CD4-positive, alpha-beta memory T cell (primary cell): ENCODE measurements at regions not wholly inside any gene's neighbourhood (a gene's known extent, or its start where the extent isn't known, plus 50 kb on each side); places are given as distances from the start of the nearest gene placed in this dataset.

Source experiments
- CTCF ChIA-PET: fragments of 350-600 bp; sonication (Branson Sonifier 250); formaldehyde crosslinking; loops from one replicate; lab custom pipeline; 2021; ENCODE audit warnings: inconsistent platforms; ENCODE audit not compliant: partially characterized antibody; lab: Charles Lee
- POLR2A ChIA-PET: fragments of 350-600 bp; sonication (Branson Sonifier 250); formaldehyde crosslinking; loops from one replicate; lab custom pipeline; 2021; ENCODE audit not compliant: partially characterized antibody; lab: Charles Lee
- DNase-seq, 5 donors: peaks; one replicate each; pipeline versions ENCODE4 v3.0.0 to v3.0.0-alpha.2; 2020 to 2022; ENCODE audit warnings: mixed read lengths in 1 of 5
- H3K27ac ChIP-seq: one replicate; pipeline ENCODE4 v1.7.0; 2013; ENCODE audit warnings: low read depth, low read length
- H3K27me3 ChIP-seq: 2 replicates; pipeline ENCODE4 v1.7.0; 2013; ENCODE audit warnings: mild to moderate bottlenecking, low read length, moderate library complexity; ENCODE audit not compliant: insufficient read depth
- H3K36me3 ChIP-seq: 2 replicates; pipeline ENCODE4 v1.7.0; 2013; ENCODE audit warnings: mild to moderate bottlenecking, low read length, moderate library complexity; ENCODE audit not compliant: insufficient read depth
- H3K4me1 ChIP-seq: 2 replicates; pipeline ENCODE4 v1.7.0; 2013; ENCODE audit warnings: mild to moderate bottlenecking, low read length, moderate library complexity; ENCODE audit not compliant: insufficient read depth
- H3K4me3 ChIP-seq, 2 donors: one replicate each; pipeline ENCODE4 v1.7.0; 2013; ENCODE audit warnings: low read length in 2 of 2, mild to moderate bottlenecking in 1 of 2
- H3K9me3 ChIP-seq, 2 donors: one replicate each; pipeline ENCODE4 v1.7.0; 2013; ENCODE audit warnings: low read length in 2 of 2, control low read depth in 1 of 2; ENCODE audit not compliant: control insufficient read depth in 1 of 2
- H3K27ac Mint-ChIP-seq, 7 donors: one replicate each; pipeline ENCODE4 v1.8.0; 2020 to 2021; ENCODE audit warnings: mixed read lengths in 7 of 7, mild to moderate bottlenecking in 6 of 7, inconsistent platforms in 3 of 7, moderate library complexity in 3 of 7
- H3K27me3 Mint-ChIP-seq, 2 donors: one replicate each; pipeline ENCODE4 v1.8.0; 2020 to 2021; ENCODE audit warnings: mixed read lengths in 2 of 2
- H3K36me3 Mint-ChIP-seq, 2 donors: one replicate each; pipeline ENCODE4 v1.8.0; 2020 to 2021; ENCODE audit warnings: mixed read lengths in 2 of 2, inconsistent platforms in 1 of 2, mild to moderate bottlenecking in 1 of 2
- H3K4me1 Mint-ChIP-seq, 4 donors: one replicate each; pipeline ENCODE4 v1.8.0; 2020 to 2021; ENCODE audit warnings: mixed read lengths in 4 of 4, mild to moderate bottlenecking in 1 of 4
- H3K4me3 Mint-ChIP-seq, 8 donors: one replicate each; pipeline ENCODE4 v1.8.0; 2020 to 2021; ENCODE audit warnings: mixed read lengths in 8 of 8, mild to moderate bottlenecking in 7 of 8, moderate library complexity in 6 of 8, inconsistent platforms in 3 of 8
- H3K9me3 Mint-ChIP-seq, 8 donors: one replicate each; pipeline ENCODE4 v1.8.0; 2020 to 2021; ENCODE audit warnings: mixed read lengths in 8 of 8, mild to moderate bottlenecking in 5 of 8, inconsistent platforms in 3 of 8, moderate library complexity in 1 of 8
- intact Hi-C: fragments of 100-400 bp; cut with micrococcal nuclease; formaldehyde crosslinking; loops from one replicate; pipeline ENCODE4 v1.15.1; 2023

DNA sequence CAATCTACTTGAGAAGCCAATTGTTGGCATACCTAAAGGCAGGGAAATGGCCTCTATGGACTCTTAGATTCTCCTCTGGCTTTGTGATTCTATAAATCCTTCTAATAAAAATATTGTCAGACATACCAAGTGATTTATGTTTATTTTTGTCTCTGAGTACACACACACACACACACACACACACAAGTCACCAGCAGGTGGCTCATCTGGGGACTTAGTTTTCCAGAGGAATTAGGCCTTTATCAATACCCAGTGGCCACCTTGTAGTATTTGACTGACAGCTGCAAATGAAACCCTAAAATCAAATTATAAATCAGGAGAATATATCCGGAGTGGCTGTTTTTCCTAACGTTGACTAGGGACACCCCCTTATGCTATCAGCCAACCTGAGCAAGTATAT lies 258.5 kb downstream of the BRINP2 start:
- Histone ChIP-seq H3K27me3 (no peaks in the 10 kb centered on the region), H3K4me3 (no peak overlapping the region), H3K36me3 (no peaks in the 10 kb centered on the region), H3K4me1 (no peaks in the 10 kb centered on the region), H3K9me3 (no peaks in the 10 kb centered on the region), H3K27ac (no peak overlapping the region)
- H3K9me3 Mint-ChIP-seq: peaks cover 0 to 5% (median 2%) of the 10 kb centered on the region in 8 donors
- ChIA-PET POLR2A (no interaction called here), CTCF (no interaction called here)
- no peak overlapping the region for H3K27ac Mint-ChIP-seq
- H3K4me1 Mint-ChIP-seq: no peaks in the 10 kb centered on the region
- DNase-seq: no peak
- intact Hi-C loops: no loop called here
- no peak overlapping the region for H3K4me3 Mint-ChIP-seq
- no peaks in the 10 kb centered on the region for H3K27me3 Mint-ChIP-seq
- no peaks in the 10 kb centered on the region for H3K36me3 Mint-ChIP-seq

DNA sequence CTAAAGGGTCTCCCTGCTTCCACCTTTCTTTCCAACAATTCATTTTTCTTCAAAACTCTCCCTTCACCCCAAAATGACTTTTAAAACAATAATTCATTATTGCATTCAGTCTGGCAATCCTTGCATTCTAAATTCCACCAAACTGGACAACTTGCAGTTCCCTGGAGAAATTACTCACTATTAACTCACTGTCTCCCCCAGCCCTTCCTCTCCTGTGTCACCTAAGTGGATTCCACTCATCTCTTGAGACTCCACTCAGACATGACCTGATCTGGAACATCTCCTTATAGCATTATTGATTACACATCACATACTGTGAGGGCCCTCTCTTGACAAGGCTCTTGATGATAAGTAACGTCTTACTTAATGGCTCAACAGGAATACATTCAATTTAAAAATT lies 257.1 kb downstream of the BRINP2 start:
- H3K36me3 Mint-ChIP-seq: no peaks in the 10 kb centered on the region
- Histone ChIP-seq H3K4me3 (no peak overlapping the region), H3K27ac (no peak overlapping the region), H3K27me3 (no peaks in the 10 kb centered on the region), H3K36me3 (no peaks in the 10 kb centered on the region), H3K4me1 (no peaks in the 10 kb centered on the region), H3K9me3 (no peaks in the 10 kb centered on the region)
- H3K9me3 Mint-ChIP-seq: peaks cover 0 to 5% (median 2%) of the 10 kb centered on the region in 8 donors
- H3K4me3 Mint-ChIP-seq: no peak overlapping the region
- intact Hi-C loops: no loop called here
- ChIA-PET CTCF (no interaction called here), POLR2A (no interaction called here)
- H3K27ac Mint-ChIP-seq: no peak overlapping the region
- H3K4me1 Mint-ChIP-seq: no peaks in the 10 kb centered on the region
- H3K27me3 Mint-ChIP-seq: no peaks in the 10 kb centered on the region
- no peak for DNase-seq

DNA sequence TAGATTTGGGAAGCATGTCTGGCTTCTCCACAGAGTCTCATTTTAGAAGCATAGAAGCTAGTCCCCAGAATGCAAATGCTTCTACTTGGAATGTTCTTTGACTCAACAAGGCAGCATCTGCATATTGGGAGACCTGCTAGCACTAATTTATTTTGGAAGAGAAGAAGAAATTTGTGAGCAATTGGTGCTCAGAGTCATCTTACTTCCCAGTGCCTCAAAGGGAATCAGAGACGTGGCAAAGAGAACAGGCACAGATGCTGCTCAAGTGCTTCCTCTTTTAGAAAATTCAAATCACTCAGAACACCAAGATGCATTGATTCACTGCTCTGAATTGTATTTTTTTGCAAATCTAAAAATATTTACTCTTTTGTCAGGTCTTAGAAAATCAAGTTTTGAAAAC lies 255.7 kb downstream of the BRINP2 start:
- H3K4me1 Mint-ChIP-seq: no peaks in the 10 kb centered on the region
- H3K4me3 ChIP-seq: no peak overlapping the region
- POLR2A ChIA-PET: no interaction called here

DNA sequence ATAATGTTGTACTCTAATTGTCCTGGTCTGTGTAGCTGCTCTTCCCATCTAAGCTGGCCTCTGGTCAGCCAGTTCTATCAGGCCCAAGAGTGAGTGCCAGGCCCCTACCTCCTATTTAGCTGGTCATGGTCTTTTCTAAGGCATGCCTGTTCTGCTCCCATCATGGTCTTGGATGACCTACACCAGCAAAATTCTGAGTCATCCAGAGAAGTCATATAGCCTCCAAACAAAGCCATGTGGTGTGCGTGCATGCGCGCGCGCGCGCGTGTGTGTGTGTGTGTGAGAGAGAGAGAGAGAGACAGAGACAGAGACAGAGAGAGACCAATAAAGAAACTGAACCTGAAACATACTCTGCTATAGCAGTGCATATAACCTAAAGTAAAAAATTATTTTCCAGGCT lies 254.4 kb downstream of the BRINP2 start:
- Histone ChIP-seq H3K4me1 (no peaks in the 10 kb centered on the region), H3K27me3 (no peaks in the 10 kb centered on the region), H3K36me3 (no peaks in the 10 kb centered on the region), H3K27ac (no peak overlapping the region), H3K4me3 (no peak overlapping the region), H3K9me3 (no peaks in the 10 kb centered on the region)
- ChIA-PET POLR2A (no interaction called here), CTCF (no interaction called here)
- Mint-ChIP-seq H3K27me3 (no peaks in the 10 kb centered on the region), H3K27ac (no peak overlapping the region), H3K9me3 (peaks cover 0 to 6% (median 3%) of the 10 kb centered on the region in 8 donors), H3K4me3 (no peak overlapping the region), H3K36me3 (no peaks in the 10 kb centered on the region), H3K4me1 (no peaks in the 10 kb centered on the region)
- intact Hi-C loops: no loop called here
- DNase-seq: no peak

More for the DNA sequence above, 255.7 kb downstream of the BRINP2 start:
- intact Hi-C loops: no loop called here
- H3K9me3 Mint-ChIP-seq: peaks cover 0 to 6% (median 3%) of the 10 kb centered on the region in 8 donors
- H3K27ac Mint-ChIP-seq: no peak overlapping the region
- H3K4me3 Mint-ChIP-seq: no peak overlapping the region
- H3K27me3 ChIP-seq: no peaks in the 10 kb centered on the region
- no peak for DNase-seq
- CTCF ChIA-PET: no interaction called here
- H3K36me3 Mint-ChIP-seq: no peaks in the 10 kb centered on the region
- no peaks in the 10 kb centered on the region for H3K36me3 ChIP-seq
- H3K27me3 Mint-ChIP-seq: no peaks in the 10 kb centered on the region
- no peaks in the 10 kb centered on the region for H3K9me3 ChIP-seq
- H3K27ac ChIP-seq: no peak overlapping the region
- H3K4me1 ChIP-seq: no peaks in the 10 kb centered on the region

DNA sequence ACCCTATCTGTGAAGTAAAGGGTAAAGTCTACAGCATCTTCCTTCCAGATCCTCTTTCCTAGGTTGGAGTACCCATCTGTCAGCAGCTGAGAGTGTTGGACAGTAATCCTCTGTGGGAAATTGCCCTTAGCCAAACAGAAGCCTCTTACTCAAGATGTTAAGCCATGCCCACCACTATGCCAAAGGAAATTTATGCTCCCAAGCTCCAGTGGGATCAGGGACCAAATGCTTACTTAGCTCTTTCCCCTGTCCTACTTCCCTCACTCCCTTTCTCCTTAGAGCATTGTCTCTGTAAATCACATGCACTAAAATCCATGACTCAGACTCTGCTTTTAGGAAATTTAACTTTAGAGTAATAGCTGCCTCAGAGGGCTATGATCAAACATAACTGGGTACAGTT lies 254.0 kb downstream of the BRINP2 start:
- Mint-ChIP-seq H3K27ac (no peak overlapping the region), H3K36me3 (no peaks in the 10 kb centered on the region), H3K9me3 (peaks cover 0 to 6% (median 3%) of the 10 kb centered on the region in 8 donors), H3K27me3 (no peaks in the 10 kb centered on the region), H3K4me1 (no peaks in the 10 kb centered on the region), H3K4me3 (no peak overlapping the region)
- DNase-seq: no peak
- intact Hi-C loops: no loop called here
- no peaks in the 10 kb centered on the region for H3K36me3 ChIP-seq
- no peaks in the 10 kb centered on the region for H3K27me3 ChIP-seq
- H3K4me3 ChIP-seq: no peak overlapping the region
- H3K27ac ChIP-seq: no peak overlapping the region
- CTCF ChIA-PET: no interaction called here
- no peaks in the 10 kb centered on the region for H3K9me3 ChIP-seq
- H3K4me1 ChIP-seq: no peaks in the 10 kb centered on the region
- POLR2A ChIA-PET: no interaction called here

DNA sequence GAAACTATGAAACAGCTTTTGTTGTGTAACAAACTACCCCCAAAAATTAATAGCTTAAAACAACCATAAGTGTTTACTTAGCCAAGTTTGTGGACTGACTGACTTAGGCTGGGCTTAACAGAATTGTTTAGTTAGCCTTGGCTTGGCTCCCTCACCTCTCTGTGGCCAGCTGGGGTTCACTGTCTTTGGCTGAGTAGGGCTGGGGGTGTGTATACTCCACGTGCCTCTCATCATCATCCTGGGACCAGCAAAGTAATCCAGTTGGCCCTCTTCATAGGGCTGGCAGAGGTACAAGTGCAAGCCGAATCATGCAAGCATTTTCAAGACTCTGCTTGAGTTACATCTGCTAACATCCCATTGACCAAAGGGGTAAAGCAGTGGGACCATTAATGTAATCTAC lies 252.3 kb downstream of the BRINP2 start:
- CTCF ChIA-PET: no interaction called here

DNA sequence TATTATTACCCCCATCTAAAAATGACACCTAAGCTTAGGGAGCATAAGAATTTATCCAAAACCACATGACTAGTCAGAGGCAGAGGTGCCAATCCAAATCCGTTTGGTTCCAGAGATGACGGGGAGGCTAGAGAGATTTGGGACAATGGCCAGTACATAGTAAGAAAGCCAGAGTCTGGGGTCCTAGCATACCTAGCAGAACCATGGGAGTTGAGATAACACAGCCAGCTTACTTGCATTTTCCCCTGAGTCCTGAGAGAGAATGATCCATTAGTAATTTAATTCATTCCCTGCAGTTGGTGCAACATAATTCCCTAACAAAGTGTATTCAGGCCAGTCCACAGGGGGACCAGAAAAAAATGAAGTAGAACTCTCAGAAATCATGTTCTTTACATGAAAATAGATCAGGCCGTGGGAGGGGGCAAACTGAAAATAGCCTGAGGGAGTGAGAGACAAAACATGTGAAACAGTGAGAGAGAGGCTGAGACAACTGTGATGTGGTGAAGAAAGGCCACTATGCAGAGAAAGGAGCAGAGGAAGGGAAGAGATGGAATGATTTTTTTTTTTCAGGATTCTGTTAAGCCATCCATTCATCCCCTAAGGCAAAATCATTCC lies 243.3 kb downstream of the BRINP2 start:
- ChIA-PET POLR2A (no interaction called here), CTCF (no interaction called here)
- Histone ChIP-seq H3K27ac (no peak overlapping the region), H3K27me3 (no peaks in the 10 kb centered on the region), H3K9me3 (no peaks in the 10 kb centered on the region), H3K4me1 (no peaks in the 10 kb centered on the region), H3K4me3 (no peak overlapping the region), H3K36me3 (no peaks in the 10 kb centered on the region)
- Mint-ChIP-seq H3K27me3 (no peaks in the 10 kb centered on the region), H3K4me3 (no peak overlapping the region), H3K4me1 (no peaks in the 10 kb centered on the region), H3K36me3 (no peaks in the 10 kb centered on the region), H3K9me3 (peaks cover 0 to 6% (median 1%) of the 10 kb centered on the region in 8 donors), H3K27ac (no peak overlapping the region)
- intact Hi-C loops: no loop called here
- DNase-seq: no peak

More for the DNA sequence above, 252.3 kb downstream of the BRINP2 start:
- H3K27ac ChIP-seq: no peak overlapping the region
- no peak overlapping the region for H3K4me3 ChIP-seq
- no peaks in the 10 kb centered on the region for H3K9me3 ChIP-seq
- H3K4me1 ChIP-seq: no peaks in the 10 kb centered on the region
- intact Hi-C loops: no loop called here
- Mint-ChIP-seq H3K4me1 (no peaks in the 10 kb centered on the region), H3K4me3 (no peak overlapping the region), H3K27ac (no peak overlapping the region), H3K36me3 (no peaks in the 10 kb centered on the region), H3K27me3 (no peaks in the 10 kb centered on the region), H3K9me3 (peaks cover 0 to 8% (median 3%) of the 10 kb centered on the region in 8 donors)
- no peaks in the 10 kb centered on the region for H3K27me3 ChIP-seq
- POLR2A ChIA-PET: no interaction called here
- no peaks in the 10 kb centered on the region for H3K36me3 ChIP-seq
- DNase-seq: no peak

DNA sequence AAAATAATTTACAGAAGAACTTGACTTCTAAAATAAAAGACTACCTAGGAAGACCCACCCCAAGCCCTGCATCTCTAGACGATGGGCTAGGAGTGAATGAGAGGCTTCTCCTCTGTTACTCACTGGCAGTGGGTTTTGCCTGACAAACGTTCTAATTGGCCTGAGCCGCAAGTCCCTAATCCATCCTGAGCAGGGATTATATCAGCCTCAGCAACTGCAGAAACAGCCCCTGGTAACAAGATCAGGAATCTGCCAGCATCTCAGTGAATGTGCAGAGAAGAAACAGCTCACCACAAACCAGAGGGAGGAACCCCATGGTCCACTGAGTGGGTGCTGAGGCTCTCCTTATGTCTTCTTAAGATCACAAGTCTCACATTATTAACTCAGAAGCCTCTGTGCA lies 240.6 kb downstream of the BRINP2 start:
- Mint-ChIP-seq H3K4me1 (no peaks in the 10 kb centered on the region), H3K9me3 (peaks cover 4 to 15% (median 10%) of the 10 kb centered on the region in 8 donors), H3K27me3 (no peaks in the 10 kb centered on the region), H3K27ac (no peak overlapping the region), H3K4me3 (no peak overlapping the region), H3K36me3 (no peaks in the 10 kb centered on the region)
- Histone ChIP-seq H3K27me3 (no peaks in the 10 kb centered on the region), H3K36me3 (no peaks in the 10 kb centered on the region), H3K4me1 (no peaks in the 10 kb centered on the region), H3K27ac (no peak overlapping the region), H3K9me3 (no peaks in the 10 kb centered on the region), H3K4me3 (no peak overlapping the region)
- ChIA-PET CTCF (no interaction called here), POLR2A (no interaction called here)
- intact Hi-C loops: no loop called here
- DNase-seq: no peak
